ENCODE measurements at regions not wholly inside any gene's neighbourhood (a gene's known extent, or its start where the extent isn't known, plus 50 kb on each side); places are given as distances from the start of the nearest gene placed in this dataset.

- TF ChIP-seq, protein P1, sequence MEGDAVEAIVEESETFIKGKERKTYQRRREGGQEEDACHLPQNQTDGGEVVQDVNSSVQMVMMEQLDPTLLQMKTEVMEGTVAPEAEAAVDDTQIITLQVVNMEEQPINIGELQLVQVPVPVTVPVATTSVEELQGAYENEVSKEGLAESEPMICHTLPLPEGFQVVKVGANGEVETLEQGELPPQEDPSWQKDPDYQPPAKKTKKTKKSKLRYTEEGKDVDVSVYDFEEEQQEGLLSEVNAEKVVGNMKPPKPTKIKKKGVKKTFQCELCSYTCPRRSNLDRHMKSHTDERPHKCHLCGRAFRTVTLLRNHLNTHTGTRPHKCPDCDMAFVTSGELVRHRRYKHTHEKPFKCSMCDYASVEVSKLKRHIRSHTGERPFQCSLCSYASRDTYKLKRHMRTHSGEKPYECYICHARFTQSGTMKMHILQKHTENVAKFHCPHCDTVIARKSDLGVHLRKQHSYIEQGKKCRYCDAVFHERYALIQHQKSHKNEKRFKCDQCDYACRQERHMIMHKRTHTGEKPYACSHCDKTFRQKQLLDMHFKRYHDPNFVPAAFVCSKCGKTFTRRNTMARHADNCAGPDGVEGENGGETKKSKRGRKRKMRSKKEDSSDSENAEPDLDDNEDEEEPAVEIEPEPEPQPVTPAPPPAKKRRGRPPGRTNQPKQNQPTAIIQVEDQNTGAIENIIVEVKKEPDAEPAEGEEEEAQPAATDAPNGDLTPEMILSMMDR (IDR thresholded peaks at IDR 0.05): no peak
- no peak for TF ChIP-seq POLR2A (IDR thresholded peaks at IDR 0.05)
Observed at GRCh38 chr3:10570196-10570946, 65.0 kb upstream of the ATP2B2 start.

Measured in Peyer's patch (tissue), 4 donors.